Hepatocyte (in vitro differentiated cells): ENCODE measurements at regions not wholly inside any gene's neighbourhood (a gene's known extent, or its start where the extent isn't known, plus 50 kb on each side); places are given as distances from the start of the nearest gene placed in this dataset.

ENCODE experiments used
- EZH2 ChIP-seq: fragments of 200-600 bp; sonication (generic); IDR thresholded peaks from 2 replicates; pipeline ENCODE4 v1.6.1; 2016; ENCODE audit warnings: antibody characterized with exemption, mild to moderate bottlenecking, borderline replicate concordance
- EZH2phosphoT487 ChIP-seq: fragments of 200-600 bp; sonication (generic); IDR thresholded peaks from one replicate; pipeline ENCODE4 v1.6.1; 2018; ENCODE audit warnings: antibody characterized with exemption, mild to moderate bottlenecking, low read depth, moderate library complexity; ENCODE audit not compliant: unreplicated experiment, severe bottlenecking
- TF ChIP-seq, protein P1 (sequence below): fragments of 200-600 bp; sonication (generic); IDR thresholded peaks from 2 replicates; pipeline ENCODE4 v1.5.1; 2016; ENCODE audit warnings: antibody characterized with exemption, mild to moderate bottlenecking; ENCODE audit not compliant: poor library complexity

DNA sequence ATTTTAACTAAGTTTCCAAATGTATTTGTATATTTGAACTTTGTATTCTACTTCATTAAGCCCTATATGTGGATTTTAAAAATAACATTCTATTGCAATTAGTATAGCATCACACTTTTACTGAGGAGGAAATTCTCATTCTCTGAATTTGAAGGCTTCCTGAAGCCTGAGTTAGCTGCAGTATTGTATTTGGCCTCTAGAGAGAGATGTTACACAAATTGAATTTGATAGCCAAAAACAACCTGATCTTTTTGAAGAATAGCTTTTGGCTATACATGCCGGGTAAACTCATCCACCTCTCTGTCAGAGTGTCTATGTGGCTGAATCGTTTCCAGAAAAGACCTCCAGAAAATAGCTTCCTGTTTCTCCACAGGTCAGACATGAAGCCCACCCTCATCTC lies 316.5 kb upstream of the OR4E1 start:
- no peak for TF ChIP-seq EZH2
- TF ChIP-seq, protein P1, sequence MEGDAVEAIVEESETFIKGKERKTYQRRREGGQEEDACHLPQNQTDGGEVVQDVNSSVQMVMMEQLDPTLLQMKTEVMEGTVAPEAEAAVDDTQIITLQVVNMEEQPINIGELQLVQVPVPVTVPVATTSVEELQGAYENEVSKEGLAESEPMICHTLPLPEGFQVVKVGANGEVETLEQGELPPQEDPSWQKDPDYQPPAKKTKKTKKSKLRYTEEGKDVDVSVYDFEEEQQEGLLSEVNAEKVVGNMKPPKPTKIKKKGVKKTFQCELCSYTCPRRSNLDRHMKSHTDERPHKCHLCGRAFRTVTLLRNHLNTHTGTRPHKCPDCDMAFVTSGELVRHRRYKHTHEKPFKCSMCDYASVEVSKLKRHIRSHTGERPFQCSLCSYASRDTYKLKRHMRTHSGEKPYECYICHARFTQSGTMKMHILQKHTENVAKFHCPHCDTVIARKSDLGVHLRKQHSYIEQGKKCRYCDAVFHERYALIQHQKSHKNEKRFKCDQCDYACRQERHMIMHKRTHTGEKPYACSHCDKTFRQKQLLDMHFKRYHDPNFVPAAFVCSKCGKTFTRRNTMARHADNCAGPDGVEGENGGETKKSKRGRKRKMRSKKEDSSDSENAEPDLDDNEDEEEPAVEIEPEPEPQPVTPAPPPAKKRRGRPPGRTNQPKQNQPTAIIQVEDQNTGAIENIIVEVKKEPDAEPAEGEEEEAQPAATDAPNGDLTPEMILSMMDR, result peak; percentile 39
- no peak for TF ChIP-seq EZH2phosphoT487
